NCI-H446 treated with DMSO at 0.1 percent for 48 hours (cell line): ENCODE measurements at regions not wholly inside any gene's neighbourhood (a gene's known extent, or its start where the extent isn't known, plus 50 kb on each side); places are given as distances from the start of the nearest gene placed in this dataset.
"Not testable (repeated sequence)": the region's sequence is repeated elsewhere in the genome, so short reads cannot be mapped to it uniquely, and the experiment has no call there.

Source experiments
- DNase-seq: peaks from one replicate; lab custom pipeline; 2025; lab: John Stamatoyannopoulos, UW

- DNase-seq = not testable (repeated sequence)
These were observed 403.1 kb upstream of the RORB start for GRCh38 chr9:74094037-74094436.

- no peak for DNase-seq
These were observed 402.4 kb upstream of the RORB start for GRCh38 chr9:74094766-74095165.

GRCh38 chr9:74095925-74096324, 401.2 kb upstream of the RORB start:
- no peak for DNase-seq

GRCh38 chr9:74096420-74096819, 400.7 kb upstream of the RORB start:
- DNase-seq = no peak

GRCh38 chr9:74100042-74100441, 397.1 kb upstream of the RORB start:
- DNase-seq = no peak

- DNase-seq = not testable (repeated sequence)
These were observed 395.0 kb upstream of the RORB start for GRCh38 chr9:74102148-74102547.

- no peak for DNase-seq
These were observed 394.4 kb upstream of the RORB start for GRCh38 chr9:74102702-74103101.

GRCh38 chr9:74107692-74108091, 389.4 kb upstream of the RORB start:
- no peak for DNase-seq

- no peak for DNase-seq
These were observed 381.2 kb upstream of the RORB start for GRCh38 chr9:74115976-74116375.

GRCh38 chr9:74117151-74117550, 380.0 kb upstream of the RORB start:
- DNase-seq = no peak

GRCh38 chr9:74117731-74118130, 379.4 kb upstream of the RORB start:
- DNase-seq = no peak

- no peak for DNase-seq
These were observed 377.1 kb upstream of the RORB start for GRCh38 chr9:74120061-74120460.

- no peak for DNase-seq
These were observed 376.7 kb upstream of the RORB start for GRCh38 chr9:74120470-74120869.

- no peak for DNase-seq
These were observed 374.9 kb upstream of the RORB start for GRCh38 chr9:74122216-74122615.

- DNase-seq = no peak
These were observed 374.5 kb upstream of the RORB start for GRCh38 chr9:74122661-74123060.

GRCh38 chr9:74125941-74126340, 371.2 kb upstream of the RORB start:
- no peak for DNase-seq

- no peak for DNase-seq
These were observed 364.1 kb upstream of the RORB start for GRCh38 chr9:74132986-74133385.

- no peak for DNase-seq
These were observed 363.2 kb upstream of the RORB start for GRCh38 chr9:74133921-74134320.

GRCh38 chr9:74138182-74138581, 359.0 kb upstream of the RORB start:
- no peak for DNase-seq

GRCh38 chr9:74140141-74140540, 357.0 kb upstream of the RORB start:
- DNase-seq = no peak

- DNase-seq = no peak
These were observed 349.2 kb upstream of the RORB start for GRCh38 chr9:74147906-74148305.

- no peak for DNase-seq
These were observed 324.3 kb upstream of the RORB start for GRCh38 chr9:74172874-74173273.

GRCh38 chr9:74173284-74173683, 323.9 kb upstream of the RORB start:
- no peak for DNase-seq

GRCh38 chr9:74197771-74198170, 299.4 kb upstream of the RORB start:
- DNase-seq = not testable (repeated sequence)

- DNase-seq = no peak
These were observed 292.1 kb upstream of the RORB start for GRCh38 chr9:74205056-74205455.
